Transverse colon (tissue), 4 donors: ENCODE measurements at regions not wholly inside any gene's neighbourhood (a gene's known extent, or its start where the extent isn't known, plus 50 kb on each side); places are given as distances from the start of the nearest gene placed in this dataset.

ENCODE experiments used
- DNase-seq: peaks from one replicate; pipeline ENCODE4 v3.0.0-alpha.2; 2019
- H3K27ac ChIP-seq, 4 donors: fragments of 200-600 bp; sonication (generic); 2 replicates each; pipeline ENCODE4 v1.5.1; 2016 to 2018; ENCODE audit warnings: inconsistent platforms in 4 of 4
- H3K27me3 ChIP-seq: fragments of 200-600 bp; sonication (generic); 2 replicates; pipeline ENCODE4 v1.5.1; 2017; ENCODE audit warnings: inconsistent platforms
- H3K36me3 ChIP-seq, 4 donors: fragments of 200-600 bp; sonication (generic); 2 replicates each; pipeline ENCODE4 v1.5.1; 2017 to 2019; ENCODE audit warnings: inconsistent platforms in 4 of 4
- H3K4me1 ChIP-seq, 4 donors: fragments of 200-600 bp; sonication (generic); 2 replicates each; pipeline ENCODE4 v1.5.1; 2017 to 2020; ENCODE audit warnings: inconsistent platforms in 4 of 4
- H3K4me3 ChIP-seq, 4 donors: fragments of 200-600 bp; sonication (generic); 1 replicate in 1 of 4; 2 replicates in 3 of 4; pipeline versions ENCODE4 v1.5.1 to v1.6.1; 2017 to 2019; ENCODE audit warnings: inconsistent platforms in 4 of 4
- H3K9me3 ChIP-seq, 2 donors: fragments of 200-600 bp; sonication (generic); 2 replicates each; pipeline ENCODE4 v1.5.1; 2017 to 2019; ENCODE audit warnings: inconsistent platforms in 2 of 2
- CTCF ChIP-seq, 5 experiments: fragments of 200-600 bp in 3 of 5; fragments of 450-650 bp in 2 of 5; sonication (generic) in 3 of 5; IDR thresholded peaks; 1 replicate in 2 of 5; 2 replicates in 3 of 5; pipeline ENCODE4 v1.5.1; 2016 to 2017; ENCODE audit warnings: antibody characterized with exemption in 5 of 5, inconsistent platforms in 3 of 5, mild to moderate bottlenecking in 2 of 5, moderate library complexity in 1 of 5
- EP300 ChIP-seq: sonication (generic); formaldehyde crosslinking; IDR thresholded peaks from one replicate; pipeline ENCODE4 v1.6.1; 2017; ENCODE audit warnings: antibody characterized with exemption, low read depth
- POLR2A ChIP-seq: fragments of 450-650 bp; IDR thresholded peaks from one replicate; pipeline ENCODE4 v1.6.1; 2016; ENCODE audit warnings: antibody characterized with exemption, mild to moderate bottlenecking, moderate library complexity
- POLR2AphosphoS5 ChIP-seq, 3 donors: sonication (generic); formaldehyde crosslinking; IDR thresholded peaks; one replicate each; pipeline ENCODE4 v1.6.1; 2016; ENCODE audit warnings: antibody characterized with exemption in 3 of 3
- WGBS, 2 donors: methylation state at CpG; one replicate each; pipeline ENCODE4 v1.1.5; 2018; ENCODE audit warnings: low coverage in 1 of 2; 5-methylcytosine and 5-hydroxymethylcytosine counted together
- in situ Hi-C, 4 donors: fragments of 200-750 bp; cut with MboI; loops; one replicate each; pipeline versions ENCODE4 v1.15.0 to v1.15.1; 2017; ENCODE audit warnings: low sequenced_read_pairs in 3 of 4, low pct_ligation_motif_present in 1 of 4, low pct_unique_long_range_greater_than_20kb in 1 of 4
- intact Hi-C: fragments of 100-400 bp; cut with DNase I; formaldehyde crosslinking; loops from one replicate; pipeline ENCODE4 v1.15.1; 2023; ENCODE audit warnings: low total_unique reads

DNA sequence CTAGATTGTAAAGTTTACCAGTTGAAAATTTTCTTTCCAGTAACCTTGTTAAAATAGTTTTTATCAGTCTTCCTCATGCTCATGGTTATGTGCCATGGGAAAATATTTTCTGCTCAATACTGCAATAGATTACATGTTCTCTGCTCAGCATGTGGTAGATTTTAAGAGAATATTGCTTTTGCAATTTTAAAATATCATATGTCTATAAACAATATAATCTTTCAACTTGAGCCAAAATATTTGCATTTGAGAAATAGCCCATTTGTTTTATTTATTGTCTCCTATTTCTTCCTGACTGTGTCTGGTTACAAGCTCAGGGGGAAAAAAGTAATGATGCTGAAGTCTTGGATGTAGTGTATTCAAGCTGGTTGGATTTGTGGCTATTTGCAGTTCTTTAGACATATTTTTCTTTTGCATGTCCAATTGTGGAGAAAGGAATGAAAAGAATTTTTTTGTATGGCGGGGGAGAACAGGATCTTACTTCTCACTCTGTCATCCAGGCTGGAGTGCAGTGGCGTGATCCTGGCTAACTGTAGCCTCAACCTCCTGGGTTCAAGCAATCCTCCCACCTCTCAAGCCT lies 342.6 kb upstream of the NAV3 start:
- H3K27ac ChIP-seq: no peak overlapping the region
- intact Hi-C loops: no loop called here

DNA sequence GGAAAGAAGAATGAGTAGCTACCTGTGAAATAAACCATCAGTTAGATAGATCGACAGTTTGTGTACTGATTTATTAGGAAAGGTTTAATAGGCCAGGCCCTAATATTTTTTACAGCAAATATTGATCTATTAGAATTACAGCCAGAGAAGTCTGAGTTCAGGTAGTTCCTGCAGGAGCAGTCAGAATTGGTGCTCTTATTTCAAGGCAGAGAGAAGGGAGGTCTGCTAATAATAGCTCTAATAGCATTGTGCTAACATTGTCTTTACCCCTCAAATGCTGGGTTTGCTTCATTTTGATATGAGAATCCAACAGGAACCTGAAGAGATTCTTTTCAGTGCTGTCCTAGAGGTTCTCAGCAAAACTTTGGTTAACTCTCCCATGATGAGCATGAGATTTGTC lies 343.8 kb upstream of the NAV3 start:
- no peak for DNase-seq
- Histone ChIP-seq H3K9me3 (no peaks in the 10 kb centered on the region), H3K36me3 (no peaks in the 10 kb centered on the region), H3K27ac (no peak overlapping the region), H3K4me3 (no peak overlapping the region), H3K4me1 (no peaks in the 10 kb centered on the region), H3K27me3 (no peaks in the 10 kb centered on the region)
- in situ Hi-C loops: no loop called here
- TF ChIP-seq POLR2A (no peak), EP300 (no peak), CTCF (IDR thresholded peaks at IDR 0.05) (no peak), POLR2AphosphoS5 (IDR thresholded peaks at IDR 0.05) (no peak)
- 74% methylated on average over 1 of the region's 1 CpG; no CpG with 5 or more reads in 1 of the 2 donors for WGBS, 2 donors
- intact Hi-C loops: no loop called here

More for the DNA sequence above, 342.6 kb upstream of the NAV3 start:
- TF ChIP-seq CTCF (IDR thresholded peaks at IDR 0.05) (no peak), EP300 (no peak), POLR2AphosphoS5 (IDR thresholded peaks at IDR 0.05) (no peak), POLR2A (no peak)
- no peak overlapping the region for H3K4me3 ChIP-seq
- in situ Hi-C loops: no loop called here
- H3K27me3 ChIP-seq: no peaks in the 10 kb centered on the region
- no peaks in the 10 kb centered on the region for H3K36me3 ChIP-seq
- 40 to 67% methylated on average over 1 to 2 of the region's 2 CpGs for WGBS, 2 donors
- DNase-seq: no peak
- H3K4me1 ChIP-seq: no peaks in the 10 kb centered on the region
- no peaks in the 10 kb centered on the region for H3K9me3 ChIP-seq

- H3K4me3 ChIP-seq: no peak overlapping the region
- no peaks in the 10 kb centered on the region for H3K36me3 ChIP-seq
- H3K4me1 ChIP-seq: no peaks in the 10 kb centered on the region
- no peaks in the 10 kb centered on the region for H3K9me3 ChIP-seq
- no peak overlapping the region for H3K27ac ChIP-seq
- in situ Hi-C loops: no loop called here
- TF ChIP-seq EP300 (no peak), POLR2AphosphoS5 (IDR thresholded peaks at IDR 0.05) (no peak), POLR2A (no peak), CTCF (IDR thresholded peaks at IDR 0.05) (no peak)
- no peaks in the 10 kb centered on the region for H3K27me3 ChIP-seq
- no peak for DNase-seq
- WGBS, 2 donors: 83 to 97% methylated on average over 3 of the region's 3 CpGs
- intact Hi-C loops: no loop called here
These were observed 344.5 kb upstream of the NAV3 start for GRCh38 chr12:77485961-77486854.

GRCh38 chr12:77481687-77482086 lies 349.0 kb upstream of the NAV3 start:
- intact Hi-C loops: no loop called here
- Histone ChIP-seq H3K4me1 (no peaks in the 10 kb centered on the region), H3K36me3 (no peaks in the 10 kb centered on the region), H3K27ac (no peak overlapping the region), H3K4me3 (no peak overlapping the region), H3K27me3 (no peaks in the 10 kb centered on the region), H3K9me3 (no peaks in the 10 kb centered on the region)
- DNase-seq: no peak
- TF ChIP-seq CTCF (IDR thresholded peaks at IDR 0.05): no peak
- no peak for TF ChIP-seq POLR2AphosphoS5 (IDR thresholded peaks at IDR 0.05)
- TF ChIP-seq POLR2A: no peak
- TF ChIP-seq EP300: no peak
- in situ Hi-C loops: no loop called here
- WGBS, 2 donors: 71 to 79% methylated on average over 1 of the region's 1 CpG
